HCT116 (cell line): ENCODE measurements at regions not wholly inside any gene's neighbourhood (a gene's known extent, or its start where the extent isn't known, plus 50 kb on each side); places are given as distances from the start of the nearest gene placed in this dataset.

Source experiments
- ATAC-seq: fragments of 200-7000 bp; cut with Tn5 transposase; 2 replicates; pipeline ENCODE4 v1.9.1; 2020; ENCODE audit warnings: mild to moderate bottlenecking, moderate library complexity
- BruUV-seq: library from RNA; stranded (reverse); fragments of 400-500 nt; replicated peaks from 2 replicates; lab custom pipeline; 2021; lab: Mats Ljungman, UMichigan
- CTCF ChIA-PET: fragments of 300-600 bp; sonication (Branson Sonifier 250); formaldehyde crosslinking; loops from one replicate; lab custom pipeline; 2021; ENCODE audit warnings: antibody characterized with exemption; lab: Charles Lee
- POLR2A ChIA-PET: fragments of 300-600, 350-600 bp; sonication (Branson Sonifier 250); formaldehyde crosslinking; loops from one replicate; lab custom pipeline; 2021; ENCODE audit warnings: antibody characterized with exemption; lab: Charles Lee
- RAD21 ChIA-PET, 2 experiments: fragments of 300-600 bp; sonication (Branson Sonifier 250); formaldehyde crosslinking; loops; one replicate each; lab custom pipeline; 2023; ENCODE audit warnings: low total read pairs in 2 of 2; ENCODE audit not compliant: uncharacterized antibody in 2 of 2, unreplicated experiment in 2 of 2, low non-redundant PET in 1 of 2; lab: Charles Lee
- DNase-seq: peaks from one replicate; pipeline ENCODE4 v3.0.0-alpha.2; 2010; ENCODE audit warnings: low read depth, low spot score
- H2AFZ ChIP-seq: fragments of 200-600 bp; shearing (Covaris generic), sonication (generic); 2 replicates; pipeline ENCODE4 v1.6.1; 2017; ENCODE audit warnings: low read depth, mixed run types, mixed read lengths, antibody characterized with exemption, low read length; ENCODE audit not compliant: poor library complexity, severe bottlenecking
- H3K27ac ChIP-seq: 2 replicates; pipeline ENCODE4 v1.5.1; 2012; ENCODE audit warnings: low read depth, low read length
- H3K27me3 ChIP-seq: fragments of 200-600 bp; sonication (generic); 2 replicates; pipeline ENCODE4 v1.6.1; 2016; ENCODE audit warnings: mixed run types, low read length, mixed read lengths; ENCODE audit not compliant: insufficient read depth
- H3K36me3 ChIP-seq, 2 experiments: fragments of 200-500 bp in 1 of 2; fragments of 200-600 bp in 1 of 2; sonication (Bioruptor generic) in 1 of 2; sonication (generic) in 1 of 2; 2 replicates each; pipeline versions ENCODE4 v1.5.1 to v1.6.1; 2014 to 2016; ENCODE audit warnings: low read length in 2 of 2, inconsistent platforms in 1 of 2, mixed read lengths in 1 of 2, mixed run types in 1 of 2; ENCODE audit not compliant: insufficient read depth in 2 of 2, control insufficient read depth in 1 of 2
- H3K4me1 ChIP-seq, 2 experiments: fragments of 200-600 bp in 1 of 2; sonication (generic) in 1 of 2; 2 replicates each; pipeline versions ENCODE4 v1.5.1 to v1.6.1; 2012 to 2017; ENCODE audit warnings: low read length in 2 of 2, inconsistent platforms in 1 of 2, mild to moderate bottlenecking in 1 of 2, mixed read lengths in 1 of 2, mixed run types in 1 of 2, moderate library complexity in 1 of 2; ENCODE audit not compliant: insufficient read depth in 2 of 2, control insufficient read depth in 1 of 2
- H3K4me2 ChIP-seq: fragments of 200-600 bp; sonication (generic); 2 replicates; pipeline ENCODE4 v1.6.1; 2017; ENCODE audit warnings: mixed run types, low read length, mixed read lengths
- H3K4me3 ChIP-seq, 2 experiments: fragments of 200-600 bp in 1 of 2; sonication (generic) in 1 of 2; replicated peaks in 1 of 2; 2 replicates each; pipeline ENCODE4 v1.5.1; 2011 to 2016; ENCODE audit warnings: low read length in 2 of 2, control low read depth in 1 of 2, low read depth in 1 of 2, mild to moderate bottlenecking in 1 of 2, mixed read lengths in 1 of 2, mixed run types in 1 of 2
- H3K79me2 ChIP-seq: fragments of 200-600 bp; sonication (generic); 2 replicates; pipeline ENCODE4 v1.6.1; 2017; ENCODE audit warnings: mild to moderate bottlenecking, mixed run types, low read length, moderate library complexity, mixed read lengths; ENCODE audit not compliant: insufficient read depth
- H3K9ac ChIP-seq: fragments of 200-600 bp; sonication (generic); 2 replicates; pipeline ENCODE4 v1.6.1; 2016; ENCODE audit warnings: low read length, mixed read lengths
- H3K9me2 ChIP-seq: fragments of 200-600 bp; sonication (generic), shearing (Covaris generic); 2 replicates; pipeline ENCODE4 v1.6.1; 2017; ENCODE audit warnings: mixed run types, mild to moderate bottlenecking, moderate library complexity; ENCODE audit not compliant: insufficient read depth
- H3K9me3 ChIP-seq, 2 experiments: fragments of 200-500 bp in 1 of 2; fragments of 200-600 bp in 1 of 2; sonication (Bioruptor generic) in 1 of 2; sonication (generic) in 1 of 2; 2 replicates each; pipeline ENCODE4 v1.6.1; 2014 to 2017; ENCODE audit warnings: low read length in 2 of 2, mixed read lengths in 2 of 2, inconsistent platforms in 1 of 2, low read depth in 1 of 2, mild to moderate bottlenecking in 1 of 2, mixed run types in 1 of 2, moderate library complexity in 1 of 2; ENCODE audit not compliant: control insufficient read depth in 1 of 2, insufficient read depth in 1 of 2
- H4K20me1 ChIP-seq: fragments of 200-600 bp; sonication (generic), shearing (Covaris generic); 2 replicates; pipeline ENCODE4 v1.6.1; 2017; ENCODE audit warnings: mixed run types, mild to moderate bottlenecking, moderate library complexity; ENCODE audit not compliant: insufficient read depth
- CBX3 ChIP-seq: IDR thresholded peaks from 2 replicates; pipeline ENCODE4 v1.6.1; 2012; ENCODE audit warnings: low read depth
- CEBPB ChIP-seq: IDR thresholded peaks from 2 replicates; pipeline ENCODE4 v1.6.1; 2012; ENCODE audit warnings: low read depth
- EGR1 ChIP-seq: IDR thresholded peaks from 2 replicates; pipeline ENCODE4 v1.6.1; 2012; ENCODE audit warnings: low read depth
- ELF1 ChIP-seq: IDR thresholded peaks from 2 replicates; pipeline ENCODE4 v1.6.1; 2012; ENCODE audit warnings: low read depth, borderline replicate concordance
- FOSL1 ChIP-seq: IDR thresholded peaks from 2 replicates; pipeline ENCODE4 v1.6.1; 2012; ENCODE audit warnings: low read depth
- POLR2AphosphoS5 ChIP-seq: IDR thresholded peaks from 2 replicates; pipeline ENCODE4 v1.6.1; 2011; ENCODE audit warnings: mild to moderate bottlenecking, low read depth, low read length, moderate library complexity
- RAD21 ChIP-seq: IDR thresholded peaks from 2 replicates; pipeline ENCODE4 v1.6.1; 2012; ENCODE audit warnings: low read depth, mild to moderate bottlenecking
- SP1 ChIP-seq: IDR thresholded peaks from 2 replicates; pipeline ENCODE4 v1.6.1; 2012; ENCODE audit warnings: low read depth
- SRF ChIP-seq: IDR thresholded peaks from 2 replicates; pipeline ENCODE4 v1.6.1; 2012; ENCODE audit warnings: low read depth
- intact Hi-C: fragments of 100-400 bp; cut with micrococcal nuclease; formaldehyde crosslinking; loops from 2 replicates; pipeline ENCODE4 v1.10.0; 2022
- TF ChIP-seq, protein P1 (sequence below): IDR thresholded peaks from 2 replicates; pipeline ENCODE4 v1.6.1; 2012; ENCODE audit warnings: low read depth

DNA sequence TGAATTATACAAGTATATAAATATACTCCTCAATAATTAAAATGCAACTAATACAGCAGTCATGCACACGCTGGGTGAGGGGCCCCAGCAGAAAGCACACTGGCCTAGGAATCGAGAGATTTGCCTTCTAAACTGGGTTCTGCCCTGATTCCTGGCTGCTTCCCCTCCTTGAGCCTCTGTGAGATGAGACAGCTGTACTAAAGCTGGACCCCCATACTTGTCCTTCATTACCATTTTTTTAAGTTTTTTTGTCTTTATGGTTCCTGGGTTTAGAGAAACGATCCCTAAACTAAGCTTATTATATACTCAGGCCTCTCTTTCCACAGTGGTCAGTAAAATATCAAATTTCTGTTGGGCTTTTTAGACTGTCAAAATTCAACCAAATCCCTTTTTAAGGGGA is 195.1 kb upstream of the DYNLRB2 start:
- DNase-seq (no peak), ATAC-seq (no peak)
- intact Hi-C loops, result no loop called here
- no peak overlapping the region for H3K4me3 ChIP-seq
- CTCF ChIA-PET, result no interaction called here
- RAD21 ChIA-PET, result no interaction called here
- H3K9ac ChIP-seq, result no peak overlapping the region
- H3K27ac ChIP-seq, result no peak overlapping the region
- peaks cover 41 to 60% of the 10 kb centered on the region in 2 experiments; a peak in 2 of 4 replicates for H3K9me3 ChIP-seq
- TF ChIP-seq CEBPB (no peak), SP1 (no peak)
- H3K9me2 ChIP-seq, result no peaks in the 10 kb centered on the region
- POLR2A ChIA-PET, result no interaction called here
- H4K20me1 ChIP-seq, result no peaks in the 10 kb centered on the region
- no peaks in the 10 kb centered on the region for H3K4me1 ChIP-seq
- no peaks in the 10 kb centered on the region for H3K79me2 ChIP-seq
- no peak overlapping the region for H2AFZ ChIP-seq
- no peak overlapping the region for H3K4me2 ChIP-seq
- H3K36me3 ChIP-seq, result no peaks in the 10 kb centered on the region
- H3K27me3 ChIP-seq, result no peaks in the 10 kb centered on the region
- BruUV-seq, result no TSS peak

DNA sequence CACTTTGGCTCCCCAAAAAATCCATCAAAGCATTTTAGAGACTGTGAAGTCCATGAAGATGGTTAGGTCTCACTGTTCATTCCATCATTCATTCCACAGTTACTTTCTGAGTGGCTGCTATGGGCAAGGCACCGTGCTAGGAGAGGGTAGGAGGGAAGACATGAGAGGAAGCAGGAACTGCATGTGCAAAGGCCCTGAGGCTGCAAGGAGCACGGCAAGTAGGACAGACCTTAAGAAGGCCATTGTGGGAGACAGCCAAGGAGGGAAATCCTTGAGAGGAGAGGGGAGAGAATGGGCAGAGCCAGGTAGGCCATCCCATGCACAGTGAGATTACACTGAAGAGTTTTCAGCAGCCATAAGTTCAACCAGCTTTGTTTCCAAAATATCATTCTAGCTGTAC is 196.2 kb upstream of the DYNLRB2 start:
- ChIA-PET CTCF (no interaction called here), RAD21 (no interaction called here), POLR2A (no interaction called here)
- Histone ChIP-seq H3K4me1 (no peaks in the 10 kb centered on the region), H3K79me2 (no peaks in the 10 kb centered on the region), H3K9me3 (peaks cover 51 to 68% of the 10 kb centered on the region in 2 experiments; a peak in 2 of 4 replicates), H3K4me3 (no peak overlapping the region), H3K4me2 (no peak overlapping the region), H3K27me3 (no peaks in the 10 kb centered on the region), H3K27ac (no peak overlapping the region), H3K9me2 (no peaks in the 10 kb centered on the region), H3K9ac (no peak overlapping the region), H3K36me3 (no peaks in the 10 kb centered on the region), H2AFZ (no peak overlapping the region), H4K20me1 (no peaks in the 10 kb centered on the region)
- intact Hi-C loops, result no loop called here
- ATAC-seq (no peak), DNase-seq (no peak)
- no peak for TF ChIP-seq CBX3
- TF ChIP-seq ELF1, result no peak
- TF ChIP-seq, protein P1, sequence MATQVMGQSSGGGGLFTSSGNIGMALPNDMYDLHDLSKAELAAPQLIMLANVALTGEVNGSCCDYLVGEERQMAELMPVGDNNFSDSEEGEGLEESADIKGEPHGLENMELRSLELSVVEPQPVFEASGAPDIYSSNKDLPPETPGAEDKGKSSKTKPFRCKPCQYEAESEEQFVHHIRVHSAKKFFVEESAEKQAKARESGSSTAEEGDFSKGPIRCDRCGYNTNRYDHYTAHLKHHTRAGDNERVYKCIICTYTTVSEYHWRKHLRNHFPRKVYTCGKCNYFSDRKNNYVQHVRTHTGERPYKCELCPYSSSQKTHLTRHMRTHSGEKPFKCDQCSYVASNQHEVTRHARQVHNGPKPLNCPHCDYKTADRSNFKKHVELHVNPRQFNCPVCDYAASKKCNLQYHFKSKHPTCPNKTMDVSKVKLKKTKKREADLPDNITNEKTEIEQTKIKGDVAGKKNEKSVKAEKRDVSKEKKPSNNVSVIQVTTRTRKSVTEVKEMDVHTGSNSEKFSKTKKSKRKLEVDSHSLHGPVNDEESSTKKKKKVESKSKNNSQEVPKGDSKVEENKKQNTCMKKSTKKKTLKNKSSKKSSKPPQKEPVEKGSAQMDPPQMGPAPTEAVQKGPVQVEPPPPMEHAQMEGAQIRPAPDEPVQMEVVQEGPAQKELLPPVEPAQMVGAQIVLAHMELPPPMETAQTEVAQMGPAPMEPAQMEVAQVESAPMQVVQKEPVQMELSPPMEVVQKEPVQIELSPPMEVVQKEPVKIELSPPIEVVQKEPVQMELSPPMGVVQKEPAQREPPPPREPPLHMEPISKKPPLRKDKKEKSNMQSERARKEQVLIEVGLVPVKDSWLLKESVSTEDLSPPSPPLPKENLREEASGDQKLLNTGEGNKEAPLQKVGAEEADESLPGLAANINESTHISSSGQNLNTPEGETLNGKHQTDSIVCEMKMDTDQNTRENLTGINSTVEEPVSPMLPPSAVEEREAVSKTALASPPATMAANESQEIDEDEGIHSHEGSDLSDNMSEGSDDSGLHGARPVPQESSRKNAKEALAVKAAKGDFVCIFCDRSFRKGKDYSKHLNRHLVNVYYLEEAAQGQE, result no peak
- no peak for TF ChIP-seq FOSL1
- no peak for TF ChIP-seq RAD21
- TF ChIP-seq SRF, result no peak
- no peak for TF ChIP-seq EGR1
- TF ChIP-seq POLR2AphosphoS5, result no peak
- BruUV-seq, result no TSS peak
